HG02852 (cell line): ENCODE measurements at regions not wholly inside any gene's neighbourhood (a gene's known extent, or its start where the extent isn't known, plus 50 kb on each side); places are given as distances from the start of the nearest gene placed in this dataset.
"Not testable (repeated sequence)": the region's sequence is repeated elsewhere in the genome, so short reads cannot be mapped to it uniquely, and the experiment has no call there.

Source experiments
- ATAC-seq: cut with Tn5 transposase; IDR thresholded peaks from one replicate; pipeline ENCODE4 v1.9.1; 2021; ENCODE audit warnings: mild to moderate bottlenecking, moderate library complexity; ENCODE audit not compliant: unreplicated experiment

GRCh38 chr2:83015035-83015715 lies 1443.9 kb downstream of the SUCLG1 start:
- no peak for ATAC-seq

DNA sequence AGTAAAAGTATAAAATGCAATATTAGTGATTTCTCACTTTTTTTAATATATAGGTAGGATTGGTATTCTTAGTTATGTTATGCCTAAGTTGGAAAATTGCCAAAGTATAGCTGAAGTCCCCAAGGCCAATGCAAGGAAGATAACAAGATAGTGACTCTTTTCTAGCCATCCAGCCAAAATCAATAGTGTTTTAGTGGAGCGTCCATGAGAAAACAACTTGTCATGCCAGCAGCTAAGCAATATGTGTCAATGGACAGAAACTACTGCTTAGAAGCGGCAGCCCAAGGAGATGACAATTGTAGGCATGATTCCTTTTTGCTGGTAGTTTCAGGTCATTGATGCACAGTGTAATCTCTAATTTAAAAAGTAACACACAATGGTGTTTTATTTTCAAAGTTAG lies 1444.6 kb downstream of the SUCLG1 start:
- ATAC-seq, result no peak

GRCh38 chr2:83006961-83007360 lies 1452.1 kb downstream of the SUCLG1 start:
- no peak for ATAC-seq

- ATAC-seq, result no peak
Observed at GRCh38 chr2:83003555-83003954, 1455.5 kb downstream of the SUCLG1 start.

DNA sequence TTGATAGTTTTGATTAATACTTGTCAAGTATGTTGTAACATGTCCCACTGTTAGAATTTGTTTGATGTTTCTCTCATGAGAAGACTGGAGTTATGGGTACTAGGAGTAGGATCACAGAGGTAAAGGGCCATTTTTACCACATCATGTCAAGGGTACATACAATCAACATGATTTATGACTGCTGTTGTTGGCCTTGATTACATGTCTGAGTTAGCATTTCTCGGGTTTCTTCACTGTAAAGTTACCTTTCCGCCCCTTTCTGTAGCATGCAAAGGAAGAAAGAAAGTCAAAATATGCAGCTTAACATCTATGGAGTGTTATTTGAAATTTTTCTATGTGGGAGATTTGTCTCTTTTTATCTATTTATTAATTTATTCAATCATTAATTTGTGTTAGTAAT lies 1456.4 kb downstream of the SUCLG1 start:
- ATAC-seq, result no peak

- ATAC-seq, result no peak
Observed at GRCh38 chr2:82998781-82999180, 1460.3 kb downstream of the SUCLG1 start.

DNA sequence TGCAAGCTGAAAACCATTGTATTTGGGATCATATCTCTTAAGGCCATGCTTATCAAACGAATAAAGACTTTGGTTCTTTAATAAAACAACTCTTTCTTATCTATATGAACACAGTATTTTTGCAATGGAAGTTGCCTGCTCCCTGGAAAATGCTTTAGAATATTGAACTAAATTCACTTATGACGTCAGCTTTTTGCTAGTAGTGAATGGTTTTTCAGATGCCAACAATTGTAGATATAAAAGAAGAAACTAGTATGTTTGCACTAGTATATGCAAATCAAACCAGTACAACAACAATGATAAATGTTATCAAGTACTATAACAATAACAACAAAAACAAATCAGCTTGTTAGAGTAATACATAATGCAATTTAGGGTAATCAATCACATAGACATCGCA lies 1462.9 kb downstream of the SUCLG1 start:
- ATAC-seq, result no peak

GRCh38 chr2:82994151-82994550 lies 1464.9 kb downstream of the SUCLG1 start:
- no peak for ATAC-seq

DNA sequence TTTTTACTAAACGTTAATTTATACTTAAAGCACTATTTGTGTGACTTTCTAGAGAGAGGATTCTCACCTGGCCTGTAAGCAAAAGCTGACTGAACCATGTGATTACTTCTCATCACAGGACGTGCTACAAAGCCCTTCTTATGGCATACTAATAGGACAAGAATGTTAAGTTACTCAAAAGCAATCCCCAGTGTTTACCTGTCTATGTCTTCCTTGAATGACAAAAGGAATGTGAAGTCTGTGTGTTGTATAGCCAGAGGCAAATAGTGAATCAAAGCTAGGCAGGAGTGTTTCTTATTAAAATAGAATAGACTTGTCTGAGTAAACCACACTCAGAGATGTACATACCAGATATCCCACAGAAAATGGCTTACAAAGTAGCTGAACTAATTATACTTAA lies 1465.5 kb downstream of the SUCLG1 start:
- ATAC-seq, result no peak

DNA sequence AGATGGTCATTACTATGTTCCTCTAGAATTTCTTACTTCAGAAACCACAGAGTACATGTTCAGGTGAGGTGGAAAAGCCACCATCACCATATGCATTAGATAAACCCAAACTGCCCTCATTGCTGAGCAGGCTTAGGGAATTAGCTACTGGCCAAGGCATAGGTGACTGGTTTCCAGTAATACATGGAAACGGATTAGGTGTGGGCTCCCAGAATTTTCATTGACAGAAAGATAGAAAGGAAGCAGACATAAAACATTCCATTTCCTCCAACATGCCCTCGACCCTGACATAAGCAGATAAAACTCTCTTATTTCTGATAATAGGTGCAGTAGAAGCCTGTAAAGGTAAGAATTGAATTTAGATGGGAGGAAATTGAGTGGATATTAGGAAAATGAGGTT lies 1466.1 kb downstream of the SUCLG1 start:
- ATAC-seq, result no peak

- not testable (repeated sequence) for ATAC-seq
Observed at GRCh38 chr2:82987706-82988105, 1471.4 kb downstream of the SUCLG1 start.

DNA sequence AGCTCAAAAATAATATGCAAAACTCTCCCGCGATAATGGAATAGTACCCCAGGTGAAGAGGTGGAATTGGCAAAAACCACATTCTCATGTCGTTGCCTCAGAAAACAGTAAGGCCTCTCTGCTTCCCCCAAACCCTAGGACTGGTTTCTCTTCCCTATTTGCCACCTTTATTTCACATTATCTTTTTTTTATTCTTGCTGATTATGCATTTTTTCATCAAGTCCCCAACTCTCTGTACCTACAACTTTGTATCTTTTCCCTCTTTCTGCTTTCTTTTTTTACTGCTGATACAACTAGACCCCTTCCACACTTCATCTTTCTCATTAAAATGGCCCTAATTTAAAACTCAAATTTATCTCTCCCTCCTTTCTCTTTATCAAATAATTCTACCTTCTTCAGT lies 1472.2 kb downstream of the SUCLG1 start:
- no peak for ATAC-seq

- ATAC-seq, result no peak
Observed at GRCh38 chr2:82985572-82986197, 1473.4 kb downstream of the SUCLG1 start.

GRCh38 chr2:82968358-82968757 lies 1490.7 kb downstream of the SUCLG1 start:
- no peak for ATAC-seq

- no peak for ATAC-seq
Observed at GRCh38 chr2:82964341-82964740, 1494.7 kb downstream of the SUCLG1 start.

- ATAC-seq, result no peak
Observed at GRCh38 chr2:82959727-82960126, 1499.4 kb downstream of the SUCLG1 start.

GRCh38 chr2:82954868-82955267 lies 1504.2 kb downstream of the SUCLG1 start:
- no peak for ATAC-seq

DNA sequence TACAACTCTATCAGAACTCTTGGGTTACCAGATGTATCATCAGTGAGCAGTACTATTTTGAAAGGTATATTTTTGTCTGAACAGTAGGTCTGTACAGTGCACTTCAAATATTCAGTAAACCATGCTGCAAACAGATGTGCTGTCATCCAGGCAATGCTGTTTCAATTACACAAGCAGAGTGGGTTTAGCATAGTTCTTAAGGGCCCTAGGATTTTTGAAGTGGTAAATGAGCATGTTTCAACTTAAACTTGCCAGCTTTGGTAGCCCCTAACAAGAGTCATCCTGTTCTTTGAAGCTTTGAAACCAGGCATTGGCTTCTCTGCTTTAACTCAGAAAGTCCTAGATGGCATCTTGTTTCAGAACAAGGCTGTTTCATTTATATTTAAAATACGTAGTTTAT lies 1519.9 kb downstream of the SUCLG1 start:
- no peak for ATAC-seq

GRCh38 chr2:82938321-82938845 lies 1520.7 kb downstream of the SUCLG1 start:
- ATAC-seq, result not testable (repeated sequence)

- no peak for ATAC-seq
Observed at GRCh38 chr2:82913566-82913965, 1545.5 kb downstream of the SUCLG1 start.

GRCh38 chr2:82896117-82896516 lies 1563.0 kb downstream of the SUCLG1 start:
- ATAC-seq, result no peak

- ATAC-seq, result no peak
Observed at GRCh38 chr2:82893190-82893589, 1565.9 kb downstream of the SUCLG1 start.

GRCh38 chr2:82879803-82880202 lies 1579.3 kb downstream of the SUCLG1 start:
- no peak for ATAC-seq
